GM15510 (cell line): ENCODE measurements at regions not wholly inside any gene's neighbourhood (a gene's known extent, or its start where the extent isn't known, plus 50 kb on each side); places are given as distances from the start of the nearest gene placed in this dataset.

Experiments
- POLR2A ChIP-seq: IDR thresholded peaks from 3 replicates; pipeline ENCODE4 v1.6.1; 2011; ENCODE audit warnings: borderline replicate concordance; ENCODE audit not compliant: insufficient read length; ENCODE audit errors: extremely low read depth

DNA sequence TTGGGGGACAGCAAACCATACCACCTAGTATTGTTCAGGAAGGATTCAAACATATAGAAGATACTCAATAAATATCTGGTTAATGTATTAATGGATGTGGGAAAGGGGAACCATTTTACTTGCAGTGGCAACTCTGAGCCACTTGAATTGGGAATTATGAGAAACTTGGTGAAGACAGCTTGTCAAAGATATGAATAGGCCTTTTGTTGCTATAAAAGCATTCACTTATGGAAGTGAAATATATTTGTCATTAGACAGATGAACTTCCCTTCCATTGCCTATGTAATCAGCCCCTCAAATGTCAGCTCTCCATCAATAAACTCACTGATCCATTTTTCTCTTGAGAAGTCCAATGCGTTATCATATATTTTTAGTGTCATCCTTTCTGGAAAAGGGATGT, 56.1 kb downstream of the GPR85 start:
- TF ChIP-seq POLR2A = no peak

DNA sequence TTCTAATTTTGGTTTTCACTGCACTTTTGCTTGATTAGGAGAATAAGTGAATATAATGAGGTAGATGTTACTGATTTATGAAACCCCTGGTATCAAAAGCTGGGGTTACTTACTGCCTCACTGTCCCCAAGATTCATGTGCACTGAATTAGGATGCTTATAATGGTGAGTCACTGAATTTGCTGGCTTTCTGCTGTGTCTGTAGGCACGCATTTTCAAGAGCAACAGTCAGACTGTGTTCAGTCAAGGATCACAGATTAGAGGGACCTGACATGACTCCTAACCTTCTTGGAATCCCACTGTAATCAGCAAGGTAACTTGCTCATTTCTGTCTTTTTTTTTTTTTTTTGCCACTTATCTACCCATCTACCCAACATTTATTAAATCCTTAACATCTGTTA, 59.7 kb downstream of the GPR85 start:
- TF ChIP-seq POLR2A = no peak

DNA sequence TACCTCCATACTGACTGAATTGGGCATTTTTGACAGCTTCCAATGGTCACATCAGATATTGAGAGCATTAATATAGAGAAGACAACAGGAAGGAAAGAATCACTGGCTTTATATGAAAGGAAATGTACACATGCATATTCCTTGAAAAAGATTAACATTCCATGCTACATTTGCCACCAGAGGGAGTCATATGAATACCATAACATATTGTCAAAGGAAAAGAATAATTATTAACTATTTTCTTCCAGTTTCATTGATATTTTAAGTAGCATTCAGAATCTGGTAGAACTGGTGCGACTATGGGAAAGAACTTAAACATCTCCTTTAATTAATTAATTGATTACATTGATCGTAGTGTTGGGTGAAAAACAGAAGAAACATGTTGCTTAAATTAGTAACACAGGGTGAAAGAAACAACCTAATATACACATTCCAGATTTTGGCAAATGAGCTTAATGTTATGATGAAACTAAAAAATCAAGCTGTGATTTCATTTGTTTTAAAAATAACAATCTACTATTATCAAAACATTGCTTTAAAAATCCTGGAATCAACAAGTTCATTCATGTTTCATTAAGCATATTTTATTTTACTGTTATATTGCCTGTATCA, 71.5 kb downstream of the GPR85 start:
- TF ChIP-seq POLR2A = no peak

DNA sequence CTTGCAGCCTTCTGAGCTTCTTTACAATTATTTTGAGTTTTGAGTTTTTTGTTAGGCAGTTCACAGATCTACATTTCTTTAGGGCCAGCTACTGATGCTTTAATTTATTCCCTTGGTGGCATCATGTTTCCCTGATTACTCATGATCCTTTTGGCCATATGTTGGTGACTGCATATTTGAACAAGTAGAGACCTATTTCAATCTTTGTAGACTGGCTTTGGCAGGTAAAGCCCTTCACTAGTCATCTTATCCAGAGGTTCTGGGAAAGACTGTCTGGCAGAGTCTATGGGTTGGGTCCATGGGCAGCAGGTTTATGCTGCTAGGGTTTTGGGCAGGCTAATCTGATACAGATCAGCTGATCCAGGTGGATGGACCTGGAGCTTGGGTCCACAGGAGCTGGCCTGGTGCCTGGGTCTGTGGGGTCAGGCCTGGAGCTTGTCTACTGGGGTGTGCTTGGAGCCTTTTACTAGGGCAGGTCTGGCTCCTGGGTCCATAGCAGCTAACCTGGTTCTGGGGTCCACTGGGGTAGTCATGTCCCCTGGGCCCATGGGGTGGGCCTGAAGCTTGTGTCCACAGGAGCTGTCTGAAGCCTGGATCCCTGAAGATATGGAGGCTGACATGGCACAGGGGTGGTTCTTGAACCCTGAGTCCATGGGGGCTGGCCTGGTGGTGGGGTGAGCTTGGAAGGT, 72.7 kb downstream of the GPR85 start:
- TF ChIP-seq POLR2A = no peak

DNA sequence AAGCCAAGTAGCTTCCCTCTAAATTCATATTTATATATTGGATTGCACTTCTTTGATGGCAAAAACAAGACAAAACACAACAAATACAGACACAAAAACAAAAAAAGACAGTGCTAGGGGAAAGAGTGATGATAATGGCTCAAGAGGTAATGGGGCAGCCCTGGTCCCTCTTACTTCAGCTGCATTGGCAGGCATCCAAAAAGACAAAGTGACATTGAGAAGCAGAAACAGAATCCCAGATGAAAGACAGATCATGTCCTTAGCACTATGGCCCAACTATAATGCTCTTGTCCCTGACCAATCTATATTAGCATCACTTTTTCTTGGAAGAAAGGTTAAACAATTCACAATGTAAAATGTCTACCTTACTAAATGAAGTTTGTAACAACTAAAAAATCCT, 76.2 kb downstream of the GPR85 start:
- TF ChIP-seq POLR2A = no peak

DNA sequence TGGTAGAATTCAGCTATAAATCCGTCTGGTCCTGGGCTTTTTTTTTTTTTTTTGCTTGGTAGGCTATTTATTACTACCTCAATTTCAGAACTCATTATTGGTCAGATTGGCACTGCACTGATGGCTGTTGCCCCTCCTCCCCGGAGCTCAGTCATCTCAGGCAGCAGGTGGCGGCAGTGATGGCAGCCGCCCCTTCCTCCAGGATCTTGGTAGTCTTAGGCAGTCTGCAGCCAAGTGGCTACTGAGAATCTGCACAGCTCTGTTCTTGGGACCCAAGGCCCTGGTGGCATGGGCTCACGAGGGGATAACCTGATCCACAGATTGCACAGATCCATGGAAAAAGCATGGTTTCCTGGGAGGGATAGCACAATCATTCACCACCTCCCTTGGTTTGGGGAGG, 77.9 kb downstream of the GPR85 start:
- TF ChIP-seq POLR2A = no peak

DNA sequence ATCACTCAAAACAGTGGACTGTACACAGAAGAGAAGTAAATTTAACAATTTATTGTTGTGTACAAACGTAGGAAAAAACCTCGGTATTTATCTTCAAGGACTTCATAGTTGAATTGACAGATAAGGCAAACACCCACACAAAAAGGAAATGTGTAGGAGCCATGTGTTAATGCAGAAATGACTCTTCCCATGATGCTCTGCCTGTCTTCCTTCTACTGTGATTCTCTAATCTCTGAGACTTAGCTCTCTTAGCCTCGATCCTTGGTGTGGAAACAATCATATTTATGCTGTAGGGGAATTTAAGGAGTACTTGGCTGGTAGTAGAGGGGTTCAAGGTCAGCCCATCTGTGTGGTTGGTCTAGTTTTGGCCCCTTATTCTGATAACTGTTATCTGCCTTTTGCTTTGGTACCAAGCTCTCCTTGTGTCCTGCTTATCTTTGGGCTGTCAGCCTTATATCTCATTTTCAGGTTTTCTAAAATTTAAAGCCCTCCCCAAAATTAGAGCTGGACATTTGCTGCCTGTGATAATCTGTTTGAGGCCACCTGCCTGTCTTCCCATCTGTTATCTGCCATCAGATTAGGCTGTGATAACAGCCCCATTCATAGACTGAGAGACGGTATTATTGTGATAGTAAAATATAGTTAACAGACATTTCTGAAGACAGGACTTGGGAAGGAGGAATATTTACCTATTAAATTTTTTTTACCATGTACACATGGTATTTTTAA, 81.7 kb downstream of the GPR85 start:
- no peak for TF ChIP-seq POLR2A

DNA sequence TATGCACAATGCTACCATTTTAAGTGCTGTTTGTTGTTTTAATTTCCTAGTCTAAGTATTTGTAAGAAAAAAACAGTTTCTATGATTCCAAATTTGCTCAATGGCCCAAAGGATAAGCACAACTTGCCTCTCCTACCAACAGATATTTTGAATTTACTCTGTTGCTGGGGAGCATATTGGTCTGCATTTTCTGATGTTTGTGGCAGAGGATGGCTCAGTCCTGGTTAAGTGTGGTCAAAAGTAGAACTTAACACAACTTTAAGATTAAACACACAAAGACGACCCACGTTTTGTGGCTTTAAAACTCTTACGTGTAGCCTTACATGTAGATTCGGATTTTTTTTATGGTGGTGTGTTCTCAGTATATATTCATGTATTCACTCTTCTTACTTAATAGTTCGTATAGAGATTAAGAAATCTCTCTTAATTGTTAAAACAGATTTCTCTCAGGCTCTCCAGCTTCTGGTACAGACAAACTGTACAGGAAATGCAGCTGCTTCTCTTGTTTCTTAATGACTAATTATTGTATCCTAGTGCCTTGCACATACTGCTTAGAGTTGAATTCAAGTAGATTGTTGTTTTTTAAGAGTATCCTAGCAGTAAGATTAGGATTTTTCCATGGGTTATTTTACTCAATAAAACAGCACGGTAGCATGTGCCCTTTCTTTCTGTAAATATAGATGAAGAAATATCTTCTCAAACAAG, 86.2 kb downstream of the GPR85 start:
- no peak for TF ChIP-seq POLR2A

DNA sequence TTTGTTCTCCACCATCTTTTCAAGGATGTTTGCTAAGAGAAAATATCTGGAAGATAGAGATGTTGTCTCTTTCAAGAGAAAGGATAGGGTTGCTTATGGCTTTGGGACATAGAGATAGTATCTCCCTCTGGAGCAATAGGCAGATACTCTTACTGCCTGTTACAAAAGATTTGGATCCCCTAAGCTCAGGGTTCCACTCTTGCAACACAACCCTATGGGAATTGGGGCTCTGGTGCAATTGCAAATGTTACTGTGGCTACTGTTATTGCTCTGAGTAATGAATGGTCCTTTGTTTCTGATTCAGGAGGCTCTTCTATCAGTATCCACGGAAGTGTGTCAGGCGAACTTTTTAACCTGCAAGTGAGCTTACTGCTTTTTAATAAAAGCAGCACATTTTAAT, 88.8 kb downstream of the GPR85 start:
- no peak for TF ChIP-seq POLR2A

DNA sequence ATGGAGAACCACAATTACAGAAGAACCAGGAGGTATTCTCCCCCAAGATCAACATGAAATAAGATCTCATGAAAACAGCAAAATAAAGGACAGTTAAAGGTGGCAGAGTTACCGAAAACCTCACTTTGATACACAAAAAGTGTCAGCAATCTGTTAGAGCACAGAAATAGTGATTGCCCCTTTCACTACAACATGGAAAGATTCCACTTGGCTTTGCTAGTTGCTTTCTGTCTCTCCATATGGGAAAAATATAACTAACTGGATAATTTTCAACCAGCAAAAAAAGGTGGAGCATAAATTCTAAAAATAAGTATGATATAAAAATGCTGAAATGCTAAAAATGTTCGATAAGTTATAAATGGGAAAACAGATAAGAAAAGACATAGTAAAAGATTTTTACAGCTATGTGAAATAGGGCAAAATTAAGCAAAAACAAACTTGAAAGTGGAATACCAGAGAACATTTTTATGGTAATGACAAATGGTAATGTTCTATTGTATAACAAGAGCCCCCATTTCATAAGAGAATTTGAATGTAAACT, 90.2 kb downstream of the GPR85 start:
- TF ChIP-seq POLR2A = no peak

DNA sequence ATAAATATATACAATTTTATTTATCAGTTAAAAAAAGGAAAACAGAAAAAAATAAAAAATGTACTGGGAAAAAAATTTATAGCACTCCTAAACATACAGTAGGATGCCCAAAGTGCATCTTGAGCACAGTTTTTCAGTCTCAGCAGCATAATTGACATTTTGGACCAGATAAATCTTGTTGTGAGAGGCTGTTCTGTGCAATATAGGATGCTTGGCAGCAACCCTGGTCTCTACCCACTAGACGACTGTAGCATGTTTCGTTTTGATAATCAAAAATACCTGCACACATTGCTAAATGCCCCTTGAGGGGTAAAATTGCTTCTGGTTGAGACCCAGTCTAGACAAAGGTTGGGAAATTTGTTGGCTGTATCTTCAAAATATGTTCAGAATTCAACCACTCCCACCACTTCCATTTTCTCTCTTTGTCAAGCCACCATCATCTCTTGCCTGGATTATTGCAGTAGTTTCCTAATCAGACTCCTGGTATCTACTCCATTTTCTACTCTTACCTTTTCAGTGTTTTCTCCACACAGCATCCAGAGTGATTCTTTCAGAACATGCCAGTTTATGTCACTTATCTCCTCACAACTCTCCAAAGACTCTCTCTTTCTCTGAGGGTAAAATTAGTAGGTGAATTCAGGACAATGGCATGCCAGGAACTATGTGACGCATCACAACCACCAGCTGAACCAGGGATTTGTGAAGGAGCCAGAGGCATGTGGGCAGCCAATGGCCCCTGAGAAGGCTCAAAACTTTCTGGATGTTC, 91.4 kb downstream of the GPR85 start:
- no peak for TF ChIP-seq POLR2A

DNA sequence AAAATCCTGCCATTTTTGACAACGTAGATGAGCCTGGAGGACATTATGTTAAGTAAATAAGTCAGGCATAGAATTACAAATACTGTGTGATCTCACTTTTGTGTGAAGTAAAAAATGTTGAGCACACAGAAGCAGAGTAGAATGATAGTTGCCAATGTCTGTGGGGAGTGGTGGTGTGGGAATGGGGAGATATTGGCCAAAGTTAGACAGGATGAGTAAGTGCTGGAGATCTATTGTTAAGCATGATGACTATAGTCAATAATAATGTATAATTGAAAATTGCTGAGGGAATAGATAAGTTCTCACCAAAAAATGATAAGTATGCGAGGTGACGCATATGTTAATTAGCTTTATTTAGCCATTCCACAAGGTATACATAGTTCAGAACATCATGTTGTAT, 92.0 kb downstream of the GPR85 start:
- TF ChIP-seq POLR2A = no peak

DNA sequence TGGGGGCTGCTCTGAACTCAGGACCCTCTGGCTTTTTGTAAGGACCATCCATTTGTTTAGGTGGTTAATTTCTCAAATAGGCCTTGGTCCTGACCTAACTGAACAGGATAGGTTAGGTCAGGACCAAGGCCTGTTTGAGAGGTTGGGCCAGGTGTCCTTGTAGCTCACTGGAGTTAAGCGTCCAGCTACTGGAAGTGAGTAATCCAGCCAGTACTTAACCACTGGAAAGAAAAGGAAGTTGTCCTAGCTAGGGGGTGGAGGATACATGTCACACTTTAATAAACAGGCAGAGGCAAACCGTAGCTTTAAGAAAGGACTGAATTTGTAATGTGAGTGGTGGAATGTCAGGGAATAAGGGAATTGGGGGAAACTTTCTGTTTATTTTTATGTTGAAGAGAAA, 96.0 kb downstream of the GPR85 start:
- TF ChIP-seq POLR2A = no peak

DNA sequence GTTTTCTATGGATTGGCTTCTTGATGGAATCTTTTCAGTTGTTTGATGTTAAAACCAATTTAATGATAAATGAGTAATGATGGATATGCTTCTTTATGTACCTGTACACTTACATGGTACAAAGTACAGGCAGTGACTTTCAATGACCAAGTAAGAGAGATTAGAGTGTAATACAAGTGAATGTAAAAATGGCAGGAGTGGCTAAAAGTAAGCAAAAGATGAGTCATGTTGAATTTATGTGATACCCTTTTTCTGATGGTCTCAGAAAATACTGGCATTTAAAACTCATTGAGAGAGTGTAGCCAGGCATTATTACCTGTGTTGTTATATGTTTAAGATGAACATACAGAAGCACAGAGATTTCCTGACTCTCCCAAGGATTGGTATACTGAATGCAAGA, 97.1 kb downstream of the GPR85 start:
- no peak for TF ChIP-seq POLR2A
